ENCODE measurements at regions not wholly inside any gene's neighbourhood (a gene's known extent, or its start where the extent isn't known, plus 50 kb on each side); places are given as distances from the start of the nearest gene placed in this dataset.

DNA sequence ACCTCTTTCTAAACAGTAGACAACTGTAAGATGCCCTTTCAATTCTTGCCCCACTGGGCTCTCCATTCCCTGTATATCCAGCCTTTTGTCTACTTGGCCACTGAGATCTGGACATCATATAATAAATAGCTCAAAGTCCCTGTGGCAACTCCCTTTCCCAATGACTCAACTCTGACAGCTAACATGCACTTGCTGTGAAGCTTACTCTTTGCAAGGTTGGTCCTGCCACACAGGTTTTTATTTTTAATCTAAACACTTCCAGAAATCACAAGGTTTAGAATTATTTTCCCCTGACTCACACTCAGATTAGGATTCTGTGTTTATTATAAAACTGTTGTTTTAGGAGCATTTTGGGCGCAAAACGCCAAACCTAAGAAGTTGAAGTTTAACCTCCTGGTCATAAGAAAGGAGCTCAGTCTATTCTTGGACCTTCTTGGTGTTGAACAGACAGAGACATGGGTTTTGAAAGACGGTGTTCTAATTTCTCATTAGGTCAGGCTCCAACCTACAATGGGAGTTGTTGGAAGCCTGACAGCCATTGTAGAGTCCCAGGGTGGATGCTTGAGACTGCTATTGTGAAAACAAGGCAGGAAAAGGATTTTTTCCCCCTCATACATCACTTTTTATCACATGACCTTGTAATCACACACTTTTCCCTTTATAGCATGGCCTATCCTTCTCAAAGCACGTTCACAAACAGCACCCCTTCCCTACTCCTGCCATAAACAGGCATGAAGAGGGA lies 124.7 kb upstream of the SERPINE2 start:
- Histone ChIP-seq H3K36me3 (no peaks in the 10 kb centered on the region), H3K4me3 (no peak overlapping the region), H3K4me1 (no peaks in the 10 kb centered on the region), H3K27ac (no peak overlapping the region), H3K9me3 (no peaks in the 10 kb centered on the region), H3K27me3 (no peaks in the 10 kb centered on the region)
- no peak for ATAC-seq
- WGBS, 2 donors (ENCODE audit: low coverage in 1 of 2), result 69 to 75% methylated on average over 4 of the region's 4 CpGs
- TF ChIP-seq POLR2AphosphoS5 (IDR thresholded peaks at IDR 0.05), result no peak
- TF ChIP-seq CTCF (IDR thresholded peaks at IDR 0.05), result no peak
- TF ChIP-seq POLR2A (IDR thresholded peaks at IDR 0.05), result no peak
- TF ChIP-seq EP300 (IDR thresholded peaks at IDR 0.05), result no peak

DNA sequence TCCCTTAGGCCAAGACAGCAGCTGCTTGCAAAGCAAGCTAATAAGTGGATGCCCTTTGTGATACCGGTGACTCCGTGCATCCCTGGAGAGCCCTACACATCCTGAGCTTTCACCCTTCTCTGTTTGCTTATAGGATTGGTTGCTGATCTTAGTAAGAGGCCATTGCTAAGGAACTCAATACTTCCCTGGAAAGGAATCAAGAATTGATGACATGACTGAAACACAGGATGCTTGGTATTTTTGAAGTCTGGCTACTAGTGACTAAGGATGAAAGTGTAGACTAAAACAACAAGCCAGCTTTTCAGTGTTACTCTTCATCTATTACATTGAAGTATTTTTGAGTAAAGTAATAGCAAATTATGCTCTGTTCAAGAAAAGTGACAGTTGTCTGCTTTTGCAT lies 123.0 kb upstream of the SERPINE2 start:
- no peak for TF ChIP-seq POLR2A (IDR thresholded peaks at IDR 0.05)
- TF ChIP-seq CTCF (IDR thresholded peaks at IDR 0.05), result no peak
- TF ChIP-seq POLR2AphosphoS5 (IDR thresholded peaks at IDR 0.05), result no peak
- TF ChIP-seq EP300 (IDR thresholded peaks at IDR 0.05), result no peak
- no peak overlapping the region for H3K4me3 ChIP-seq
- H3K36me3 ChIP-seq, result no peaks in the 10 kb centered on the region
- 100% methylated on average over 1 of the region's 2 CpGs; no CpG with 5 or more reads in 1 of the 2 donors for WGBS, 2 donors (ENCODE audit: low coverage in 1 of 2)
- H3K9me3 ChIP-seq, result no peaks in the 10 kb centered on the region
- no peaks in the 10 kb centered on the region for H3K27me3 ChIP-seq
- no peaks in the 10 kb centered on the region for H3K4me1 ChIP-seq
- H3K27ac ChIP-seq, result no peak overlapping the region
- ATAC-seq, result no peak

- no peak overlapping the region for H3K27ac ChIP-seq
- TF ChIP-seq POLR2AphosphoS5 (IDR thresholded peaks at IDR 0.05) (no peak), POLR2A (IDR thresholded peaks at IDR 0.05) (no peak), EP300 (IDR thresholded peaks at IDR 0.05) (no peak), CTCF (IDR thresholded peaks at IDR 0.05) (no peak)
- no peak for ATAC-seq
- no peaks in the 10 kb centered on the region for H3K9me3 ChIP-seq
- H3K36me3 ChIP-seq, result no peaks in the 10 kb centered on the region
- H3K27me3 ChIP-seq, result no peaks in the 10 kb centered on the region
- H3K4me1 ChIP-seq, result no peaks in the 10 kb centered on the region
- WGBS, 2 donors (ENCODE audit: low coverage in 1 of 2), result 82 to 100% methylated on average over 2 of the region's 2 CpGs
- H3K4me3 ChIP-seq, result no peak overlapping the region
Observed at GRCh38 chr2:224161712-224162111, 122.6 kb upstream of the SERPINE2 start.

DNA sequence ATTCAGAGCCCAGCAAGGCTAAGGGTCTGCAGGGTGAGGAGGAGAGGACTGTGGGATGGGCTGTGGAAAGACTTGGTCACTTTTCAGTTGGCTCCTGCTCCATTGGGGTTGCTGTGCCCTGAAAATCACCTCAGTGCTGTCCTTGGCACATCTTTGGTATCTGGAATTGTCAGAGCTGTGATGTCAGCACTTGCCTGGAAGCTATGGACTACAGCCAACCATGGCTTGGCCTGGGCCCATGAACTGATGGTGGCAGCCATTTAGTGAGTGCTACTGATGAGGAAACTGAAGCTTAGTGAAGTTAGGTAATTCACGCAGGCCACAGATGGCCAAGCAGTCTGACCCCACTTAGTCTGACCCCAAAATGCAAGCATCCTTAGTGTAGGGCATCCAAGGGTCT lies 121.8 kb upstream of the SERPINE2 start:
- ATAC-seq, result no peak
- Histone ChIP-seq H3K36me3 (no peaks in the 10 kb centered on the region), H3K4me3 (no peak overlapping the region), H3K9me3 (no peaks in the 10 kb centered on the region), H3K27me3 (no peaks in the 10 kb centered on the region), H3K4me1 (no peaks in the 10 kb centered on the region), H3K27ac (no peak overlapping the region)
- no CpG with 5 or more reads among the region's 1 CpG for WGBS, 2 donors (ENCODE audit: low coverage in 1 of 2)
- TF ChIP-seq POLR2A (IDR thresholded peaks at IDR 0.05), result no peak
- no peak for TF ChIP-seq EP300 (IDR thresholded peaks at IDR 0.05)

- H3K36me3 ChIP-seq, result no peaks in the 10 kb centered on the region
- WGBS, 2 donors (ENCODE audit: low coverage in 1 of 2), result 69 to 95% methylated on average over 2 to 3 of the region's 3 CpGs
- no peak for ATAC-seq
Observed at GRCh38 chr2:224159345-224159928, 120.4 kb upstream of the SERPINE2 start.

More at GRCh38 chr2:224159345-224159928, 120.4 kb upstream of the SERPINE2 start:
- no peaks in the 10 kb centered on the region for H3K9me3 ChIP-seq
- no peaks in the 10 kb centered on the region for H3K4me1 ChIP-seq
- H3K27ac ChIP-seq, result no peak overlapping the region
- H3K4me3 ChIP-seq, result no peak overlapping the region
- H3K27me3 ChIP-seq, result no peaks in the 10 kb centered on the region
- no peak for TF ChIP-seq POLR2A (IDR thresholded peaks at IDR 0.05)
- no peak for TF ChIP-seq POLR2AphosphoS5 (IDR thresholded peaks at IDR 0.05)
- no peak for TF ChIP-seq EP300 (IDR thresholded peaks at IDR 0.05)
- no peak for TF ChIP-seq CTCF (IDR thresholded peaks at IDR 0.05)

Data from gastroesophageal sphincter (tissue), 4 donors.